ENCODE measurements at regions not wholly inside any gene's neighbourhood (a gene's known extent, or its start where the extent isn't known, plus 50 kb on each side); places are given as distances from the start of the nearest gene placed in this dataset.

GRCh38 chr22:27462190-27462589, 339.4 kb downstream of the MN1 start:
- TF ChIP-seq POLR2A (IDR thresholded peaks at IDR 0.05) (no peak), CTCF (IDR thresholded peaks at IDR 0.05 in 4 of 5, conservative IDR thresholded peaks at IDR 0.05 in 1 of 5) (no peak)
- ATAC-seq: no peak
- in situ Hi-C loops (cut with MboI; ENCODE audit: low sequenced_read_pairs in 4 of 4): no loop called here

GRCh38 chr22:27463121-27463660, 338.4 kb downstream of the MN1 start:
- no peak for DNase-seq
- no peaks in the 10 kb centered on the region for H3K36me3 ChIP-seq
- H3K4me3 ChIP-seq: no peak overlapping the region
- H3K27ac ChIP-seq: no peak overlapping the region
- no peaks in the 10 kb centered on the region for H3K4me1 ChIP-seq
- TF ChIP-seq CTCF (IDR thresholded peaks at IDR 0.05 in 4 of 5, conservative IDR thresholded peaks at IDR 0.05 in 1 of 5) (no peak), POLR2A (IDR thresholded peaks at IDR 0.05) (no peak)
- in situ Hi-C loops (cut with MboI; ENCODE audit: low sequenced_read_pairs in 4 of 4) (no loop called here), intact Hi-C loops (cut with DNase I; ENCODE audit: low total_unique reads) (loop anchor here (10.0 kb wide), 1 partner anchor 112 kb away; no protein-coding TSS in a partner anchor)
- peaks cover 0 to 6% (median 2%) of the 10 kb centered on the region in 3 donors for H3K27me3 ChIP-seq
- no peaks in the 10 kb centered on the region for H3K9me3 ChIP-seq
- ATAC-seq: no peak

More at GRCh38 chr22:27462190-27462589, 339.4 kb downstream of the MN1 start:
- intact Hi-C loops (cut with DNase I; ENCODE audit: low total_unique reads): loop anchor here (10.0 kb wide), 1 partner anchor 113 kb away; no protein-coding TSS in a partner anchor
- Histone ChIP-seq H3K4me1 (no peaks in the 10 kb centered on the region), H3K9me3 (no peaks in the 10 kb centered on the region), H3K4me3 (no peak overlapping the region), H3K27me3 (peaks cover 0 to 6% (median 2%) of the 10 kb centered on the region in 3 donors), H3K36me3 (no peaks in the 10 kb centered on the region), H3K27ac (no peak overlapping the region)
- no peak for DNase-seq

GRCh38 chr22:27466229-27466628, 335.3 kb downstream of the MN1 start:
- H3K27ac ChIP-seq: no peak overlapping the region
- no peak for ATAC-seq

GRCh38 chr22:27466778-27467438, 334.6 kb downstream of the MN1 start:
- TF ChIP-seq CTCF (IDR thresholded peaks at IDR 0.05 in 4 of 5, conservative IDR thresholded peaks at IDR 0.05 in 1 of 5) (no peak), POLR2A (IDR thresholded peaks at IDR 0.05) (no peak)
- Histone ChIP-seq H3K27me3 (peaks cover 0 to 4% (median 0%) of the 10 kb centered on the region in 3 donors), H3K4me1 (no peaks in the 10 kb centered on the region), H3K9me3 (no peaks in the 10 kb centered on the region), H3K36me3 (no peaks in the 10 kb centered on the region), H3K27ac (no peak overlapping the region), H3K4me3 (no peak overlapping the region)
- in situ Hi-C loops (cut with MboI; ENCODE audit: low sequenced_read_pairs in 4 of 4): no loop called here
- DNase-seq (no peak), ATAC-seq (no peak)
- intact Hi-C loops (cut with DNase I; ENCODE audit: low total_unique reads): loop anchor here (10.0 kb wide), 1 partner anchor 108 kb away; no protein-coding TSS in a partner anchor

More at GRCh38 chr22:27466229-27466628, 335.3 kb downstream of the MN1 start:
- Histone ChIP-seq H3K27me3 (peaks cover 0 to 4% (median 0%) of the 10 kb centered on the region in 3 donors), H3K9me3 (no peaks in the 10 kb centered on the region), H3K36me3 (no peaks in the 10 kb centered on the region), H3K4me3 (no peak overlapping the region), H3K4me1 (no peaks in the 10 kb centered on the region)
- intact Hi-C loops (cut with DNase I; ENCODE audit: low total_unique reads) (loop anchor here (10.0 kb wide), 1 partner anchor 109 kb away; no protein-coding TSS in a partner anchor), in situ Hi-C loops (cut with MboI; ENCODE audit: low sequenced_read_pairs in 4 of 4) (no loop called here)
- TF ChIP-seq CTCF (IDR thresholded peaks at IDR 0.05 in 4 of 5, conservative IDR thresholded peaks at IDR 0.05 in 1 of 5) (no peak), POLR2A (IDR thresholded peaks at IDR 0.05) (no peak)
- no peak for DNase-seq

Data from gastrocnemius medialis (tissue), 4 donors.